Fibroblast of skin of abdomen (primary cell): ENCODE measurements at regions not wholly inside any gene's neighbourhood (a gene's known extent, or its start where the extent isn't known, plus 50 kb on each side); places are given as distances from the start of the nearest gene placed in this dataset.

Experiments
- DNase-seq: peaks from one replicate; pipeline ENCODE4 v3.0.0-alpha.2; 2013

- DNase-seq: no peak
These were observed 292.3 kb downstream of the KBTBD8 start for GRCh38 chr3:67290438-67290837.

GRCh38 chr3:67291287-67292252, 293.5 kb downstream of the KBTBD8 start:
- DNase-seq: no peak

GRCh38 chr3:67292356-67293121, 294.4 kb downstream of the KBTBD8 start:
- no peak for DNase-seq

DNA sequence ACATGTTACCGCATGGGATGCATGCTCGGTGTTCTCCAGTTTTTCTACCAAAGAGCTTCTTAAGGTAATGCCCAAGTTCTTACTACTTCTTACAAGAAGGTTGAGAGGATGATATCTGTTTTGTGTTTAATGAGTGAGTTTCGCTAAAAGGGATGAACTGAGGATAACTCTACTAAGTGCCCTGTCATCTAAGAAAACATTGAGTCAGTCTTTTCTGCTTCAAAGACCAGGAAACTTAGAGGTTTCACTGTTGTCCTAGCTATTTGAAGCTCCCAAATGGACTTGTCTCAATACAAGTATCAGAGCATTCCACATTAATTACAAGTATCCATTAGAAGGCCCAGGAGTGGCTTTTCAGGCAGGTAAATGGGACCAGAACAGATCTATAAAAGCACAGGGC, 296.2 kb downstream of the KBTBD8 start:
- DNase-seq: no peak

- no peak for DNase-seq
These were observed 298.2 kb downstream of the KBTBD8 start for GRCh38 chr3:67296039-67296892.

DNA sequence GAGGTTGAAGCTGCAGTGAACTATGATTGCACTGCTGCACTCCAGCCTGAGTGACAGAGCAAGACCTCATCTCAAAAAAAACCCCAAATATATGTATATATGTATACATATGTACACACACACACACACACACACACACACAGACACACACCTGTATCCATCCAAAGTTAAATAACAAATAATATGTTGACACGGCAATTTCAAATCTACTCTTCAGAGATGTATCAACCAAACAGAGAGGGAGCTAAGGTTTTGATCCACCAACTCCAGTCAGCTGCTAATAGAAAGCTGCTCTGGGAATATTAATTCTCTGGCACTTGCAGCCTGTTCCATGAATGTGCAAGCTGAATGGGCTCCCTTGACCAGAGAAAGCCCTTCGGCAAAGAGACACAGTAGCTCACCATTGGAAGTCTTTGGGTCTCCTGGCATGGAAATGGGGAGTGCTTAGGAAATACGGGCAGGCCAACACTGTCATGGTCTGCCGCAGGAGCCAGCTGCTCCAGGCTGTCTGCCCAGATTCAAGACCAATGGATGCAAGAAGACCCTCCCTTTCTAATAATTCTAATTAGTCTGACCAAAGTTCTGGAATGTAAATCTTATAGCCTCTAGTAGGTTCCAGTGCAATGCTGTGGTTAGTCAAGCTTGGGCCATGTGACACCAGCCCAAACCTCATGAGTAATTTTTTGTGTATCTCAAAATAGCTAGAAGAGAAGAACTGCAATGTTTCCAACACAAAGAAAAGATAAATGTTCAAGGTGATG, 299.8 kb downstream of the KBTBD8 start:
- DNase-seq: no peak

DNA sequence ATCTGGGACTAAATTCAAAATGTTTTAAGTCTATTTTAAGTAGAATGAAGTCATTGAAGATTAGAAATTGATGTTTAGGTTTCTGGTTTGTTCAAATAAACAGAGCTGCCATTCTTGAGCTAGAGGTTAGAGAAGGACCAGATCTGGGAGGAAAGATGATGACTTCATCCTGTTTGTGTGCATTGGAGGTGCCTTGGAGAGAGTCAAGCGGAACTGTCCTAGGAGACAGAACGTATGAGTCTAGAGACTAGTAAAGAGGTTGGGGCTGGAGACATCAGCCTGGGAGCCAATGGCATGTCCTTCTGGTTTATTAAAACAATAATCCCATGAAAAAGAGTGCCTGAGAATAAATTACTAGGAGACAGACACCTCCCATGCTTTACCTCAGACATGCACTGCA, 303.4 kb downstream of the KBTBD8 start:
- DNase-seq: no peak

DNA sequence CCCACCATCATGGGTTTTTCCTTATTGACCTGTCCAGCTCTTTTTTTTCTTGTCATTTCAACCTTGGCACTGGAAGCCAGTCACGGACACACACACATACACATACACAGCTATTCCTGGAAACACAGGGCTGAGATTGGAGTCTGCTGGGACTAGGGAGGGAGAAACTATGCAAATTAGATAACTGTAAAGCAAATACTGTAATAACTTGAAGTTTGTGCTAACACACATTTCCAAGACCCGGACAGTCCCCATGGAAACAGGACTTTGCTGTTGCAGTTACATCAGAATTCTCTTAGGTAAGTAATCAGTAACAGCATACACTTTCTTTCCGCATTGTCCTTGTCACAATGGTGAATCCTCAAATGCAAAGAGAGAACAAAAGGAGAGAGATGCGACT, 304.4 kb downstream of the KBTBD8 start:
- DNase-seq: no peak

DNA sequence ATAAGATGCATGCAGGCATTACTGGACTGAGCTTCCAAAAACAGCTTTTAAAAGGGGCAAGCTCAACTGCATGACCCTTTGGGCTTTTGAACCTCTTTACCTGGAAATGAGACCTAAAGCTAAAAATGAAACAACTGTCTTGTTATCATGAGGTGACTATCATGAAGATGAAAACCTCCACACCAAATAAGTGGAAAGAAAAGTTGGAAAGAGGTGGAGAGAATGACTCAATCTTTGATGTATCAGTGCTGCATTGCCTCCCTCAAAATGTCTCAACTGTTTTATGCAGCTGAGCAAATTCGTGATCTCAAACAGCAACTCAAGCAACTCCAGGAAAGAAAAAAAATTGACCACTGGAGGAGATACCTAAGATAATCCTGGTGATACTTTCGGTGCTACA, 307.1 kb downstream of the KBTBD8 start:
- no peak for DNase-seq

- DNase-seq: no peak
These were observed 307.8 kb downstream of the KBTBD8 start for GRCh38 chr3:67305922-67306321.

GRCh38 chr3:67311440-67311839, 313.3 kb downstream of the KBTBD8 start:
- no peak for DNase-seq

- no peak for DNase-seq
These were observed 314.0 kb downstream of the KBTBD8 start for GRCh38 chr3:67312155-67312554.

- DNase-seq: no peak
These were observed 320.1 kb downstream of the KBTBD8 start for GRCh38 chr3:67318162-67318561.

- DNase-seq: no peak
These were observed 326.4 kb downstream of the KBTBD8 start for GRCh38 chr3:67324554-67324953.
